ENCODE measurements at regions not wholly inside any gene's neighbourhood (a gene's known extent, or its start where the extent isn't known, plus 50 kb on each side); places are given as distances from the start of the nearest gene placed in this dataset.

DNA sequence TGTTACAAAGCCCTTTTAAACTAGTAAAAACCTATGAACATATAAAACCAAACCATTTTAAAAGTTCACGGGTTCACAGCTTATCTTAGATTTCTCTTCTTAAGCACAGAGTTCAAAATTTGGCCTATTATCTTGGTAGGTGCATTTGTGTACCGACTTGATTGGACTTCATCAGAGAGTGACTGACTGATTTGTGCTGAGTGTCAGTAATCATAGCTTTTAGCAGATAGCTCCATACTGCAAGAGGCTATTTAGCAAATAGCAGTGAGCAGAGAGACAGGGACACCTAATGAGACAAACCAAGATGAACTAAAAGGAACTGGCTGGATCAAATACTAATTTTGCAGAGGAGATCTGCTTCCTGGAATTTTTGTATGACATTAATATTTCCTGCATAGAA is 274.5 kb downstream of the PRR16 start:
- DNase-seq (ENCODE audit: low spot score): no peak
- intact Hi-C loops (cut with DNase I): no loop called here

DNA sequence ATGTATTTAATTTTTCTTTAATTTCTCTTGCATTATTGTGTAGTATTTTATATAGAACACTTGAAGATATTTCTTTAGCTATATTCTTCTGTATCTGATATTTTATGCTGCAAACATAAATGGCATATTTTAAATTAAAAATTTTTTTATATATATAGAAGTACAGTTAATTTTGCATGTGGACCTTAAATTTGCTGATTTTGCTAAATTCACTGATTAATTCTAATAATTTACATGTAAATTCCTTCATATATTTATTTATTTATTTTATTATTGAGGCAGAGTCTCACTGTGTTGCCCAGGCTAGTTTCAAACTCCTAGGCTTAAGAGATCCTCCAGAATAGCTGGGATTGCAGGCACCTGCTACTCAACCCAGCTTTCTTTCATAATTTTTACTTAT is 276.9 kb downstream of the PRR16 start:
- intact Hi-C loops (cut with DNase I): no loop called here
- no peak for DNase-seq (ENCODE audit: low spot score)

DNA sequence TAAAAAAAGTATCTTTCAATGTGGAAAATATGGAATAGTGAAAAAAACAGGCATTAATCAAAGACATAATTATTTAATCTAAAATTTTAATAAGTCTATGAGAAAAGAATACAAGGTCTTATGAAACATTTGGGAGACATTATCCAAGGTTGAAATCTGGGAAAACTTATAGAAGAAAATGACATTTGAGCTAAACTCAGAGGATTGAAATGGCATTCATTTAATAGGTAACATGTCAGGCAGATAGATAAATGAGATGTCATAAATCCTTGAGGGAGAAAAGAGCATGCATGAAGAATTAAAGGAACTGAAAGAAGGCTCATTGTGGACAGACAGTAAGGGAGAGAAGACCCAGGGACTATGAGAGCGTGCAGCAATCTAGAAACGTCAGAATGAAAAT is 284.4 kb downstream of the PRR16 start:
- DNase-seq (ENCODE audit: low spot score): no peak
- intact Hi-C loops (cut with DNase I): no loop called here

DNA sequence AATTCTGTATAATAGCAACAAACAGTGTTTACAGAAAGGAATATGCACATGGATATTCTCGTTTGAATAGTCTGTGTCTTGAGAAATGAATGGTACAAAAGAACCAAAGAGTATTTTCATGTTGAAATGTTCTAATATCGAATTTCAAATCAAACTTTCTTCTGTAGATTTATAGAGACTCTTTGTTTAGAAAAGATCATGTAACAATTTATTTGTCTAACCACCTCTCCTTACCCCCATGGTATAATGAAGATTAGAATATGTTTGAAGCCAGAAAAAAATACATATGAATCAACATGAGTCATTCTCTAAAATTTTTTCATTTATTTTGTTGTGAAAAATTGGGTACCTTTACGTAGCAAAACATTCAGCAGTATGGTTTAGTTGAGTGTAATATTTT is 285.6 kb downstream of the PRR16 start:
- DNase-seq (ENCODE audit: low spot score): no peak
- intact Hi-C loops (cut with DNase I): no loop called here

DNA sequence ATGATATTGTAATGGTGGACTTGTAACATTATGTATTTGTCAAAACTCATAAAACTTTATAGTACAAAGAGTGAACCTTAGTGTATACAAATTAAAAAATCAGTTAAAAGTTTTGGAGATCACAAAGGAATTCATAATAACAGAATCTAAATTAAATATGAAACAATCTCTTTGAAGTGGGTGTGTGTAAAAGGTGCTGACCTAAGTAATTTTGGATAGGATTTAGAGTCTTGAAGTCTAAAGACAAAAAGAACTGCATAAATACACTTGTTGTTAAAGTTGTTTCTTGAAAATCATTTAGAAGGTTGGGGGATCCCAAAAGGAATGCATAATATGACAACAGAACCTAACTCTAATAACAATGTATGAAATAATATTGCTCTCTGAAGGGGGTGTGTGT is 295.5 kb downstream of the PRR16 start:
- DNase-seq (ENCODE audit: low spot score): no peak
- intact Hi-C loops (cut with DNase I): no loop called here

DNA sequence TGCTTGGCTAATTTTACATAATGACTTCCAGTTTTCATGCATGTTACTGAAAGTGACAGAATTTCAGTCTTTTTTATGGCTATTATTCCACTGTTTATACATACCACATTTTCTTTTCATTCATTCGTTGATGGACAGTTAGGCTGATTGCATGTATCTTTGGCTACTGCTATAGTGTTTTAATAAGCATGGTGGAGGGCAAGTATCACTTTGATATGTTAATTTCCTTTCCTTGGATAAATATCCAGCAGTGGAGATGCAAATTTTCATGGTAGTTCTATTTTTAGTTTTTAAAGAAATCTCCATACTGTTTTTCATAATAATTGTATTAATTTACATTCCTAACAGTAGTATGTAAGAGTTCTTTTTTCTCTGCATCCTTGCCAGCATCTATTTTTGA is 297.9 kb downstream of the PRR16 start:
- intact Hi-C loops (cut with DNase I): no loop called here
- no peak for DNase-seq (ENCODE audit: low spot score)

DNA sequence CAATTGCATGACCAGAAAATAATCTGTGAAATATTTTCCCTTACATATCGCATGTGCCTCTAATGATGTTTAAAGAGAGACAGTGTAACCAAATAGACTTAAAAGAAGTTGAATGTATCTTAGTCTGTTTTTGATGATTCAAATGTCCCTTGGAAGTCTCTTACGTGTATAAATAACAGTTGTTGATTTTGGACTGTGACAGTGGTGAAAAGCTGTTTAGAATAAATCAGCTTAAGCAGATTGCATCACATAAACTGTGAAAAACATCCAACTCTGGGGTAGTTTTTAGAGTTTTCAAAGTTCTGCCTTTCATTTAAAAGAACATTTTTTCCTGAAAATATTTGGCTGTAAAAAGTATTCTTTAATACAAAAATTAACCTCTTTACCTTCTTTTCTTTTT is 301.1 kb downstream of the PRR16 start:
- no peak for DNase-seq (ENCODE audit: low spot score)
- intact Hi-C loops (cut with DNase I): no loop called here

DNA sequence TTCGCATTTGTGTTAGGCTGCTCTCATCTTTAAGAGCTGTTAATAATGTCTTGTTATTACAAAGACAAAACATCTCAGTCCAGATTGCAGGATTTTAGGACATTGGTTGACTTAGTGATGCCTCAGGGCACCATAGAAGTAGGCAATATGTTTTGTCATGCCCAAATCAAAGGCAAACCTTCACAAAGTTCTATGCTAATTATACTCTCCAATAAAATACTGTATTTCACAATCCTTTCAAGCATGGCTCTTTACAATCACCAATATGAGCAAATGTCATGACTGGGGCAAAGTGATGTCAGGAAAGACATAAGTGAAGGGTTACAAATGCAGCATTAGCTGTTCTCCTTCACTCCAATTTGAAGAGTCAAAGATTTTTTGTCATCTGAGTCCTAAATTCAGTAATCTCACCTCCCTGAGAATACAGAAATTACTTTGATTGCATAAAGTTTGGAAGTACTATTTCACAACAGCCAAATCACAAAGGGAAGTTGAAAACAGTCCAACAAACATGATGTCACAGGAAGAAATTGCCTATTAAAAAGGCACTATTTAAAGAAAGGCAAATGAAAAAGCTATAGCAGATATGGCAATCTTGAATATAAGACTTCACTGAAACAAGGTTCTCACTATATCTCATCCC is 303.2 kb downstream of the PRR16 start:
- no peak for DNase-seq (ENCODE audit: low spot score)
- intact Hi-C loops (cut with DNase I): no loop called here

DNA sequence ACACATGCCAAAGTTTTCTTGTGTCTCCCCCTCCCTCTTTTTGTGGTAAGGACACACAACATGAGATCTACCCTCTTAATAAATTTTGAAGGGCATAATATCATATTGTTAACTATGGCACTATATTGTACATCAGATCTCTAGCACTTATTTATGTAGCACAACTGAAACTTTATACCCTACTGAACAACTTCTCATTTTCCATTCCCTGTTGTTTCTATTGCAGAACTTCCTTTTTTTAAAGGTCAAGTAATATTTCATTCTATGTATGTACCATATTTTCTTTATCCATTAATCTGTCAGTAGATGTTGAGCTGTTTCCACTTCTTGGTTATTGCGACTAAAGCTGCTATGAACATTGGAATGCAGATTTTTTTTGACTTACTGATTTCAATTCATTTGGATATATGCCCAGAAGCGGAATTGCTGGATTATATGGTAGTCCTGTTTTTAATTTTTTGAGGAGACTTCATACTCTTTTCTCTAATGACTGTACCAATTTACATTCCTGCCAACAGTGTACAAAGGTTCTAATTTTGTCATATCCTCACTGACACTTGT is 305.3 kb downstream of the PRR16 start:
- DNase-seq (ENCODE audit: low spot score): no peak
- intact Hi-C loops (cut with DNase I): no loop called here

DNA sequence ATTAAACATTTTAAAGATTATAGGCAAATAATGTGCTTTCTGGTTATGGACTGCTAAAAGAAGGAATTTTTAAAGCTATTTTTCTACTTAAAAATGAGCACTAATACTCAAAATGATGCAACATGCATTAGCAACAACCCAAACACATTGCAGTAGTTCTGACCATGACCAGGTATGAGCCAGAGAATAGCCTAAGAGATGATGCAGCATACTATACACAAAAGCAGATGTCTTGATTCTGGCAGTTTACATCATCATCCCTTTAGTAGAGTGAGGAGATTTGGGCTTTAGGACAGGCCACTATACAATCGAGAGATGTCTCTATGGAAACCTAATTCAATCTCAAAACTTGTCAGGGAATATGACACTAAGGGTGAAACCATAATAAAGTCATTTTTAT is 307.1 kb downstream of the PRR16 start:
- no peak for DNase-seq (ENCODE audit: low spot score)
- intact Hi-C loops (cut with DNase I): no loop called here

DNA sequence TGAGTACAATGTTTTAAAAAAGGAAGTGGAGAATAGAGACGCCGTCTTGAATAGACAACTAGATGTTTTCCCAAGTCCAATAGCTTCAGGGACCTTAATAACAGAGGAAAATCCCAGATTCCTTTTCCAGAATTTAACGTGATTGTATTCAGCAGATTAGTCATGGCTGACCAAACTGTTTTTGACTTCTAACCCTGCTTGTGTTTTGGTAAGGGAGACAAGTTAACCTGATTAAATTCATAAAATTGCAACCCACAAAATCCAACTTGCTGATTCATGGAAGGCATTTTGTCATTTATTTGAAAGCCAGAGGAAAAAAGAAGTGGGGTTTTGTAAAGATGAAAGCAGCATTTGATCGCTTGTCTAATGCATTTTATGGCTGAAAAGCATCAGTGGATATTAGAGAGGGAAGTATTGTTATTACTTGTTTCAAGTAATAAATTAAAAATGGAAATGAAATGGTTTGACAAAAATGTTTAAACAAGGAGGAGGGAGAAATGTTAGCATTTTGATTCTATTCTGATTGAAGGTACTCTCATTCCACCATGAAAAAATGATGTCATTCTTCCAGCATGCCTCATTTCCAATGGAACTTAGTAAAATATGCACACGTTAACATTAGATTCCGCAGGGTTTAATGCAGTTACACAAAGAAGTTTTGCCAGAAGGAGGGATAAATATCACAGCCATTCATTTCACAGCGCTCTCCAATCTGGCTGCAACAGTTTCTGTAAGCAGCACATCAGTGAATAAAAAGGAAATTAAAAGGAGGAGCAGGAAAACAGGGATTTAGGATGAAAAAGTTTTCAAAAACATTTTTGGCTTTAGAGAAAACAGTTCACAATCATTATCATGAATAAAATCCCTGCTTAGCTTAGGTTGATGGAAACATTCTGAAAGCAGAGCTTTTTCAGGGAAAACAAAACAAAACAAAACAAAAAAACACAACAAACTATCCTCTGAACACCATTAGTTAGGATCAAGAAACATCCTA is 314.7 kb downstream of the PRR16 start:
- intact Hi-C loops (cut with DNase I): no loop called here
- DNase-seq (ENCODE audit: low spot score): no peak

DNA sequence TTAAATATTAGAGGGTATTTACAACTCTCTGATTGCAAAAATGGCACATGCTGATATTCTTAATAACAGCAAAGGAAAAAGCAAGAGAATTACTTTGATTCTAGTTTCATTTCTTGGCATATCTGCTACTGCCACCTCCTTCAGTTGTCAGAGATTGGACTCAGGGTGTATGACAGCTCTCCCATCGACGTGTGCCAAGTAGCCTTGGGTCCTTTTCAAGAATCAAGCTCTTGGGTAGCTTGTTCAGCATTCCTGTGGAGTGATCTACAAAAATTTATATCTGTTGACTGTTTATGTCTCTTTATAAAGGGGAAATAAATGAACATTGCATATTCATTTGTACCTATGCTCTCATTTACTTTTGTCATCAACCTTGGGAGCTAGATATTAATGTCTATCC is 315.6 kb downstream of the PRR16 start:
- no peak for DNase-seq (ENCODE audit: low spot score)

DNA sequence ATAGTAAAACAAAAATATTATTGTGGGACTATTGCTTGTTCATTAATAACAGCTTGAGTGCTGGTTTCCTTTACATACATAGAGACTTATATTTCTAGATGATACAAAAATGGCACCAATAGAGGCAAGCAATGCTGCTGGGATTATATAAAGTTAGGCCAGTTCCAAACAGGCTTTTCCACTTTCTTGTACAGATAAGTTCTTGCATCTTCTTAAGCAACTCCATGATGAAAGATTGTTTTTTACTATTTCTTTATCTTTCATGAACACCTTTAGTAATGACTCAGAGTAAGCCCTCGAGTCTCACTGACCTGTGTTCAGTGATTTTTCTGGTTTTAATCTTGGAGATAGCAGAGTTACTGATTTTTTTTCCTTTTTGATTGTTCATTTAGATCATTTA is 324.4 kb downstream of the PRR16 start:
- intact Hi-C loops (cut with DNase I): no loop called here
- DNase-seq (ENCODE audit: low spot score): no peak

More for the DNA sequence above, 315.6 kb downstream of the PRR16 start:
- intact Hi-C loops (cut with DNase I): no loop called here

DNA sequence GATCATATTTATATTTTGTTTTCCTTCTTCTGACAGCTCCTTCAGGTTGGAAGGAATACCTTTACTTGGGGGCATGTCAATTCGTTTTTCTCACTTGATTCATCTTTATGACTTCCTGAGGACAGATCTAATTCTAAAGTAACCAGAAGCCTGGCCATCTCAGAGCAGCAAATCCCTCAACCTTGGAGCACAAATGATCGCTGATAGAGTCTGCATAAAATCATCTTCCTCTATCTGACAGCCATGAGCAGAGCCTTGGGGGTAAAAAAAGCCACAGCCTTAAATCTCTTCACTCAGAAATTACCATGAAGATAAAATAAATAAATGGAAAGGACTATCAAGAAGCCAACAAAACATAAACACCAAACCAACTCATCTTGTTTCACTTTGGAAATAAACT is 325.8 kb downstream of the PRR16 start:
- intact Hi-C loops (cut with DNase I): no loop called here
- DNase-seq (ENCODE audit: low spot score): no peak

DNA sequence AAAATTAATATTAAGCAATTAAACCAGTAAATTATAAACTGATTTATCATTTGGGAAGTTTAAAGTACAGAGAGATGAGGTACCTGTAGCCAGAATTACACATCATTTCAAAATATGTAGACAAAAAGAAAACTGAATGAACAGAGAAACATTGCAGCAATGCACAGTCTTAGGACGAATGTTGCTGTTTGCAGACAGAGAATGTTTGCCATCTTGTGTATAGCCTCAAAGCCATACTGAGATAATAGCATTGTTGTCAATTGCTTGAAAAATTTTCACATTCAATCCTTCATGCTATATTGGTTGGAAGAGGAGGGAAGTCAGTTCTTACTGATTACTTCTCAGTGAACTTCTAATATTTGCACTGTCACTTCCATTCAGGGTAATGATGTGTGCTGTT is 326.2 kb downstream of the PRR16 start:
- no peak for DNase-seq (ENCODE audit: low spot score)
- intact Hi-C loops (cut with DNase I): no loop called here

DNA sequence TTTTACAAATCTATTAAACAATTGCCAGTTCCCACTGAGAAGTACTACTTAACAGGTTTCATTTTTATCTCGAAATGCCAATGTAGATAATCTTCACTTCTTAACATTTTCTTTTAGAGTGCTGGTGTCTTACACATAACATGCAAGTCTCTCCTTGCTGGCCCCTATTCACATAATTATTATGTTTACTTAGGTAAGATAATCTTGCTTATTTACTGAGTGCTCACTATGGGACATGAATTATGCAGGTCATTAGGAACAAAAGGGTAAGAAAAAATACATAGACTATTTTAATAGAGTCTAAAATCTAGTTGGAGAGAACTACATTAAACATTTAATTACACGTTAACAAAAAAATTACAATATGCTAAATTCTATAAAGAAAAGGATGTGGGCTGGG is 328.4 kb downstream of the PRR16 start:
- no peak for DNase-seq (ENCODE audit: low spot score)
- intact Hi-C loops (cut with DNase I): no loop called here

DNA sequence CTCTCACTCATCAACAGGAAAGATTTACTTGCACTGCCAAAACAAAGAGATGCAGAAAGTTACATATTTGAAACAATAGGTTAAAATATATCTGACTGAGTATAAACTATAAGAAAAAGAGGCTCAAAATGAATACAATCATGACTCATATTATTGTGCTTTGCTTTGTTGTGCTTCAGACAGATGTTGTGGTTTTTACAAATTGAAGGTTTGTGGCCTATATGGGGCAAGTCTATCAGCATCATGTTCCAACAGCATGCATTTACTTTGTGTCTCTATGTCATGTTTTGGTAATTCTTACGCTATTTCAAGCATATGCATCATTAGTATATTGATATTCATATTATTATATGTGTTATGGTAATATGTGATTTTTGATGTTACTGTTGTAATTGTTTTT is 330.0 kb downstream of the PRR16 start:
- DNase-seq (ENCODE audit: low spot score): no peak
- intact Hi-C loops (cut with DNase I): no loop called here

DNA sequence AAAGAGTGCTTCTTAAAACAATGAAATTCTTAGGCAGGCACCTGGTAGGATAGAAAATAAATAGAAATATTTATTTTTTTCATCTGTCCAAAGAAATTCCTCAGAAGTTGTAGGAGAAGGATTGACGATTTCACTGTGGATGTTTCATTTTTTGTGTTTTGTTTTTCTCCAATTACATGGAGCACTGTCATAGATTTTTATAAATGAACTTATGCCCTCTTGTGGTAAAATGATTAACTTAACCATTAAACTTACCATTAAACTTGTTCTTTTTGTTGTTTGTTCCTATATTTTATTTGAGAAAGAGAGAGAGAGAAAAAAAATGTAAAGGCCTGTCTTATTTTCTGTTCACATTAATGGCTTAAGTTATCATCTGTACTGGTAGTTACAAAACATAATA is 339.2 kb downstream of the PRR16 start:
- DNase-seq (ENCODE audit: low spot score): no peak
- intact Hi-C loops (cut with DNase I): no loop called here

DNA sequence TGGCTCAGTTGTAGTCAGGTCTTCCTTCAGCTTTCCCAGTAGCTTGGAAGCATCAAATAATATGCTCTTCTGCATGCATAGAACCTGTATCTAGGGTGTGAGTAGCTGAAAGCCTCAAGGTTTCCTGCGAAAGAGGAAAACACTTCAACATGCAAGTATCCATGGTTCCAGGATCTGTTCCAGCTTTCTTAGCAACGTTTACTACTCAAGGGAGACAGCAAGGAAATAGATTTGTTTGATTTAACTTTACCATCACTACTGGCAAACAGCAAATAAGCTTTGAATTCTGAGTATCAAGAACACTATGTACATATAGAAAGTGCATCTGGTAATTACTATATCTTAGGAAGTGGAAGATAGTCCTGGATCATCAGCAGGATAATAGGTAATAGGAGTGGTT is 341.0 kb downstream of the PRR16 start:
- intact Hi-C loops (cut with DNase I): no loop called here

DNA sequence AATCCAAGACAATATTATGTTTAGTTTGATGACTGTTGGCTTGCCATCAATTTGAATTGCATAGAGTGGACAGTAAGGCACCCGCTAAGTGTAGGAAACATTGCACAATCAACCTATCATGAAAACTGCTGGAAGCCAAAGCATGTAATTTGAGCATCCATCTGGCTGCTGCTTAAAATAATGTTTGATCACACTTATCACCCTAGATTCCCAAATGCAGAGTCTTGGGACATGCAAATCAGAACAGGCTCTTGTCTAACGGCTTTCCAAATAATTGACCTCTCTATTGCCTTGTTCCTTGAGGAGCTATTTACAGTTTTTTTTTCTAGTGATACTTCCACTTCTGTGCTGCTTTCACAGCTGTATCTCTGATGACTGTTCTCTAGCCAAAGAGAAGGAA is 342.1 kb downstream of the PRR16 start:
- no peak for DNase-seq (ENCODE audit: low spot score)
- intact Hi-C loops (cut with DNase I): no loop called here

More for the DNA sequence above, 341.0 kb downstream of the PRR16 start:
- no peak for DNase-seq (ENCODE audit: low spot score)

DNA sequence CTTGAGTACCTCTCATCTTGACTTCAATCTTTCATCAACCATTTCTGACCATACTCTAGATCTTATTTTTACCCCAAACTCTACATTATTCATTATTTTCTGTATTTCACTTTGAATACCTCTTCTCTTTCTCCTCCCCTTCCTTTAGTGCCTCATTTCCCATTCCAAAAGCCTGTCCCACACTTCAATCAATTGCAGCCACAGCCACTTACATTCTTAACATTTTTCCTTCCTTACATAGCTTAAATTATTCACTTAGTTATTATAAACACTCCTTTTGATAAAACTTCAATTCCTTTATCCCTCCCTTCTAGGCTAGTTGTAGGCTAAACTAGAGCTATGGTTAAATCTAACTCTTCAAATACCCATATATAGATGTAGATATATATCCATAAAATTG is 344.0 kb downstream of the PRR16 start:
- DNase-seq (ENCODE audit: low spot score): no peak
- intact Hi-C loops (cut with DNase I): no loop called here
